Prostate gland (tissue), 2 donors: ENCODE measurements at regions not wholly inside any gene's neighbourhood (a gene's known extent, or its start where the extent isn't known, plus 50 kb on each side); places are given as distances from the start of the nearest gene placed in this dataset.

ENCODE experiments used
- POLR2A ChIP-seq: fragments of 450-650 bp; IDR thresholded peaks from one replicate; pipeline ENCODE4 v1.6.1; 2016; ENCODE audit warnings: antibody characterized with exemption, mild to moderate bottlenecking
- POLR2AphosphoS5 ChIP-seq: sonication (generic); formaldehyde crosslinking; IDR thresholded peaks from one replicate; pipeline ENCODE4 v1.6.1; 2017; ENCODE audit warnings: antibody characterized with exemption
- TF ChIP-seq, protein P1 (sequence below), 4 experiments: fragments of 200-600 bp in 2 of 4; fragments of 450-650 bp in 2 of 4; sonication (generic) in 2 of 4; IDR thresholded peaks; 1 replicate in 3 of 4; 2 replicates in 1 of 4; pipeline ENCODE4 v1.5.1; 2016 to 2019; ENCODE audit warnings: antibody characterized with exemption in 4 of 4, mild to moderate bottlenecking in 2 of 4, moderate library complexity in 2 of 4

DNA sequence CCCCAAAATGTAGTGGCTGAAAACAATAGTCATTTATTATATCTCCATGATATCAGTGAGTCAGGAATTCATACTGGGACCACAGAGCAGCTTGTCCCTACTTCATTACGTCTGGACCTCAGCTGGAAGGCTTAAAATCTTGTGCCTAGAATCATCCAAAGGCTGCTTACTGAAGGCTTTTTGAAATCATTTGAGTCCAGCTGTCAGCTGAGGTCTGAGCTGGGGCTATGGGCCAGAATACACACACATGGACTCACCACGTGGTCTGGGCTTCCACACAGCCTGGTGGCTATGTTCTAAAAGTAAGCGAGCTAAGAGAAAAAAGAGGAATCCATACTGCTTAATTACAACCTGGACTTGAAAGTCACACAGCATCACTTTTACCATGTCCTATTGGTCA lies 209.2 kb downstream of the KCTD12 start:
- TF ChIP-seq POLR2AphosphoS5 (no peak), POLR2A (no peak)
- TF ChIP-seq, protein P1, sequence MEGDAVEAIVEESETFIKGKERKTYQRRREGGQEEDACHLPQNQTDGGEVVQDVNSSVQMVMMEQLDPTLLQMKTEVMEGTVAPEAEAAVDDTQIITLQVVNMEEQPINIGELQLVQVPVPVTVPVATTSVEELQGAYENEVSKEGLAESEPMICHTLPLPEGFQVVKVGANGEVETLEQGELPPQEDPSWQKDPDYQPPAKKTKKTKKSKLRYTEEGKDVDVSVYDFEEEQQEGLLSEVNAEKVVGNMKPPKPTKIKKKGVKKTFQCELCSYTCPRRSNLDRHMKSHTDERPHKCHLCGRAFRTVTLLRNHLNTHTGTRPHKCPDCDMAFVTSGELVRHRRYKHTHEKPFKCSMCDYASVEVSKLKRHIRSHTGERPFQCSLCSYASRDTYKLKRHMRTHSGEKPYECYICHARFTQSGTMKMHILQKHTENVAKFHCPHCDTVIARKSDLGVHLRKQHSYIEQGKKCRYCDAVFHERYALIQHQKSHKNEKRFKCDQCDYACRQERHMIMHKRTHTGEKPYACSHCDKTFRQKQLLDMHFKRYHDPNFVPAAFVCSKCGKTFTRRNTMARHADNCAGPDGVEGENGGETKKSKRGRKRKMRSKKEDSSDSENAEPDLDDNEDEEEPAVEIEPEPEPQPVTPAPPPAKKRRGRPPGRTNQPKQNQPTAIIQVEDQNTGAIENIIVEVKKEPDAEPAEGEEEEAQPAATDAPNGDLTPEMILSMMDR (IDR thresholded peaks at IDR 0.05): no peak
